NT2/D1 (cell line): ENCODE measurements at regions not wholly inside any gene's neighbourhood (a gene's known extent, or its start where the extent isn't known, plus 50 kb on each side); places are given as distances from the start of the nearest gene placed in this dataset.

Source experiments
- YY1 ChIP-seq: IDR thresholded peaks from 2 replicates; pipeline ENCODE4 v1.6.1; 2011; ENCODE audit not compliant: insufficient read length, insufficient read depth
- ZNF274 ChIP-seq: IDR thresholded peaks from 2 replicates; pipeline ENCODE4 v1.6.1; 2011; ENCODE audit warnings: mild to moderate bottlenecking, low read depth, low read length

- TF ChIP-seq ZNF274, result no peak
- TF ChIP-seq YY1, result no peak
Measured at GRCh38 chr7:28243861-28244260, 63.3 kb upstream of the JAZF1 start.
